OCI-LY7 (cell line): ENCODE measurements at regions not wholly inside any gene's neighbourhood (a gene's known extent, or its start where the extent isn't known, plus 50 kb on each side); places are given as distances from the start of the nearest gene placed in this dataset.

Experiments used
- CTCF ChIP-seq: fragments of 200-600 bp; sonication (generic); conservative IDR thresholded peaks from 2 replicates; pipeline ENCODE4 v1.5.1; 2014; ENCODE audit warnings: mild to moderate bottlenecking, antibody characterized with exemption, low read length, moderate library complexity, mixed read lengths
- EZH2phosphoT487 ChIP-seq: fragments of 200-600 bp; sonication (generic); IDR thresholded peaks from 2 replicates; pipeline ENCODE4 v1.6.1; 2018; ENCODE audit warnings: low read depth, borderline replicate concordance, mild to moderate bottlenecking, mixed run types, antibody characterized with exemption, low read length, moderate library complexity, mixed read lengths

DNA sequence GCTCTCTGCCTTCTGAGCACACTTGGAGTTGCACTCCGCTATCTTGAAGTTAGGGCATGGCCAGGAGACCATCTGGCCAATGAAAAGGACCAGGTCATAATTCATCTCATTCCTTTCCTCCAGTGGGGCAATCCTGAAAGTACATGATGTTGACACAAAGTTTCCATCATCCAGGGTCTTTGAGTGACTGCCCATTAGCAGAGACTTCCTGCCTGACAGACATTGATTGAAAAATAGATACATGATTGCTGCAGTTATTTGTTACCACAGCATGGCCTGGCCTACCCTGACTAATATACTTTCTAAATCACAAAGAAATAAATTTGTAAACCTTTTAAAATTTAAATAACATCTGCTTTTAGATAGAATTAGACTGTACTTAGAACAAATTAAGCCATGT is 50.0 kb upstream of the SCG2 start:
- TF ChIP-seq CTCF (no peak), EZH2phosphoT487 (no peak)
